Neural cell (in vitro differentiated cells): ENCODE measurements at regions not wholly inside any gene's neighbourhood (a gene's known extent, or its start where the extent isn't known, plus 50 kb on each side); places are given as distances from the start of the nearest gene placed in this dataset.

Experiments
- CTCF ChIP-seq: fragments of 450-650 bp; IDR thresholded peaks from 2 replicates; pipeline ENCODE4 v1.5.1; 2014; ENCODE audit warnings: antibody characterized with exemption, mild to moderate bottlenecking, moderate library complexity; ENCODE audit not compliant: poor library complexity, severe bottlenecking
- EP300 ChIP-seq: fragments of 450-650 bp; conservative IDR thresholded peaks from 2 replicates; pipeline ENCODE4 v1.6.1; 2014; ENCODE audit warnings: antibody characterized with exemption, mild to moderate bottlenecking, moderate library complexity; ENCODE audit not compliant: poor library complexity, severe bottlenecking
- MXI1 ChIP-seq: fragments of 450-650 bp; conservative IDR thresholded peaks from 2 replicates; pipeline ENCODE4 v1.6.1; 2014; ENCODE audit warnings: antibody characterized with exemption, mild to moderate bottlenecking; ENCODE audit not compliant: poor library complexity, severe bottlenecking
- POLR2AphosphoS5 ChIP-seq: IDR thresholded peaks from 2 replicates; pipeline ENCODE4 v1.6.1; 2012
- RAD21 ChIP-seq: fragments of 450-650 bp; conservative IDR thresholded peaks from 2 replicates; pipeline ENCODE4 v1.6.1; 2014; ENCODE audit warnings: antibody characterized with exemption, mild to moderate bottlenecking, moderate library complexity
- REST ChIP-seq: IDR thresholded peaks from 2 replicates; pipeline ENCODE4 v1.6.1; 2012; ENCODE audit warnings: borderline replicate concordance
- TAF1 ChIP-seq: IDR thresholded peaks from 2 replicates; pipeline ENCODE4 v1.6.1; 2012; ENCODE audit warnings: low read depth

- TF ChIP-seq MXI1 (no peak), REST (no peak), POLR2AphosphoS5 (no peak), RAD21 (no peak), CTCF (no peak), EP300 (no peak), TAF1 (no peak)
These were observed 222.5 kb upstream of the LRFN2 start for GRCh38 chr6:40809627-40810026.
